ENCODE measurements at regions not wholly inside any gene's neighbourhood (a gene's known extent, or its start where the extent isn't known, plus 50 kb on each side); places are given as distances from the start of the nearest gene placed in this dataset.

DNA sequence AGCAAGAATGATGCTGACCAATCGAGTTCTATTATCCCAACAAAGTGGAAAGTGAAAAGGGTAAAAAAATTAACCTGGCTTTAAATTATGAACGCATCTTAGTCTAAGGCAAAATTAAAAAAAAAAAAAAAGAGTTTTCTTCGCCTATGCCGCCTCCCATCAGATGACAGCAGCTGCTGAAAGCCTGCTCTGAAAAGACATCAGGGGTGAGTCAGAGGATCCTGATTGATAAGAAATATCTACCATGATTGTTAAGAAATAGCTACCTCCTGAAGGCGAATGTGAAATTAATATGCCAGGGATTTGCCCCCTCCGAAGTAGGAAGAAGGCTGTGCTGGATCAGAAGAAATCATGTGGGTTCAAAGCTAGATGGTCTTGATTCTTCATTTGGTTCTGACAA is 216.8 kb upstream of the C1orf87 start:
- H3K27ac ChIP-seq (ENCODE audit: insufficient read depth in 1 of 2, low read depth in 1 of 2, low read length in 2 of 2, poor library complexity in 1 of 2, severe bottlenecking in 2 of 2): no peak overlapping the region
- peaks cover 0 to 3% (median 0%) of the 10 kb centered on the region in 5 experiments for H3K27me3 ChIP-seq (replicated peaks in 2 of 5; ENCODE audit: control insufficient read depth in 4 of 5, insufficient read depth in 5 of 5, low read length in 4 of 5)
- ChIA-PET CTCF (interaction anchor here (1.2 kb wide), 1 partner anchor 9 kb away, joined by 4 read pairs; no protein-coding TSS in a partner anchor), POLR2A (no interaction called here)
- DNase-seq: no peak
- no peaks in the 10 kb centered on the region for H3K4me1 ChIP-seq (ENCODE audit: control extremely low read depth in 1 of 4, control insufficient read depth in 4 of 4, insufficient read depth in 4 of 4, low read length in 3 of 4)
- H3K36me3 ChIP-seq (ENCODE audit: control insufficient read depth in 4 of 4, insufficient read depth in 4 of 4, low read length in 3 of 4): no peaks in the 10 kb centered on the region
- no peaks in the 10 kb centered on the region for H3K9me3 ChIP-seq (ENCODE audit: control extremely low read depth in 1 of 5, control insufficient read depth in 4 of 5, insufficient read depth in 2 of 5, low read depth in 1 of 5, low read length in 4 of 5)
- H3K4me3 ChIP-seq (ENCODE audit: control insufficient read depth in 1 of 7, extremely low read depth in 1 of 7, insufficient read depth in 4 of 7, low read depth in 2 of 7, low read length in 6 of 7): no peak overlapping the region
- WGBS (ENCODE audit: insufficient coverage): 94% methylated on average over 4 of the region's 6 CpGs

DNA sequence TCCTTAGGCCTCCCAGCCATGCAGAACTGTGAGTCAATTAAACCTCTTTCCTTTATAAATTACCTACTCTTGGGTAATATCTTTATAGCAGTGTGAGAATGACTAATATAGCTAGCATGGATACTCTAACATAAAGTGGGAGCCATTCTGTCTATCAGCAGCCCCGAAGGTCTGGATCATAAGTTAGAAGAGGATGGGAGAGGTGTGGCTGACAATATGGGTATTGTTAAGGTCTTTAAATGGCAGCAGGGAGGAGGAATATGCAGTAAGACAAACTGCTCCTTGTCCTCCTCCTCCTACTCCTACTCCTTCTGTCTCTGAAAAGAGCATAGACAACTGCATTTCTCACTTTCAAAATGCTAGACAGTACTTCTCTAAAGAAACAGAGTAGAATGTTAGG is 214.0 kb upstream of the C1orf87 start:
- Histone ChIP-seq H3K36me3 (ENCODE audit: control insufficient read depth in 4 of 4, insufficient read depth in 4 of 4, low read length in 3 of 4) (no peaks in the 10 kb centered on the region), H3K4me1 (ENCODE audit: control extremely low read depth in 1 of 4, control insufficient read depth in 4 of 4, insufficient read depth in 4 of 4, low read length in 3 of 4) (no peaks in the 10 kb centered on the region), H3K27me3 (replicated peaks in 2 of 5; ENCODE audit: control insufficient read depth in 4 of 5, insufficient read depth in 5 of 5, low read length in 4 of 5) (peaks cover 0 to under 1% (median 0%) of the 10 kb centered on the region in 5 experiments), H3K27ac (ENCODE audit: insufficient read depth in 1 of 2, low read depth in 1 of 2, low read length in 2 of 2, poor library complexity in 1 of 2, severe bottlenecking in 2 of 2) (no peak overlapping the region), H3K9me3 (ENCODE audit: control extremely low read depth in 1 of 5, control insufficient read depth in 4 of 5, insufficient read depth in 2 of 5, low read depth in 1 of 5, low read length in 4 of 5) (no peaks in the 10 kb centered on the region), H3K4me3 (ENCODE audit: control insufficient read depth in 1 of 7, extremely low read depth in 1 of 7, insufficient read depth in 4 of 7, low read depth in 2 of 7, low read length in 6 of 7) (no peak overlapping the region)
- CTCF ChIA-PET: no interaction called here
- no CpG with 5 or more reads among the region's 1 CpG for WGBS (ENCODE audit: insufficient coverage)
- DNase-seq: no peak
- POLR2A ChIA-PET: no interaction called here

DNA sequence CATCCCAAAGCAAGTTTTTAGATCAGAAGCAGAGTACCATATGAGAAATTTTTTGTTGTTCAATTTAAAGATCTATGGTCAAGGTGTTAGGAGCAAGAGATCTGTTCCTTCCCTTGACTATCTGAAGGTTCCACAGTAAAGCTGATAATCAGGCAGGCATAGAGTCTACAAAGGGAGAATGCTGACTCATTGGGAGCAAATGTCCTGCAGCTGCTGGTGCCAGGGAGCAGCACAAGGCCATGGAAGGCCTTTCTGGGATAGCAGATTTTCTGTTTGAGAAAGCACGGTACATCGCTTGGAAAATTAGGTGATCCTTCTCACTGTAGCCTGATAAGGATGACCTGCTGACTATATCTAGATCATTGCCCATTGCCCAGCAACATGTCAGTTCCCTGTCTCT is 210.1 kb upstream of the C1orf87 start:
- POLR2A ChIA-PET: no interaction called here
- Histone ChIP-seq H3K36me3 (ENCODE audit: control insufficient read depth in 4 of 4, insufficient read depth in 4 of 4, low read length in 3 of 4) (no peaks in the 10 kb centered on the region), H3K4me1 (ENCODE audit: control extremely low read depth in 1 of 4, control insufficient read depth in 4 of 4, insufficient read depth in 4 of 4, low read length in 3 of 4) (peaks cover 6 to 9% (median 8%) of the 10 kb centered on the region in 4 experiments), H3K4me3 (ENCODE audit: control insufficient read depth in 1 of 7, extremely low read depth in 1 of 7, insufficient read depth in 4 of 7, low read depth in 2 of 7, low read length in 6 of 7) (no peak overlapping the region), H3K9me3 (ENCODE audit: control extremely low read depth in 1 of 5, control insufficient read depth in 4 of 5, insufficient read depth in 2 of 5, low read depth in 1 of 5, low read length in 4 of 5) (no peaks in the 10 kb centered on the region), H3K27ac (ENCODE audit: insufficient read depth in 1 of 2, low read depth in 1 of 2, low read length in 2 of 2, poor library complexity in 1 of 2, severe bottlenecking in 2 of 2) (no peak overlapping the region), H3K27me3 (replicated peaks in 2 of 5; ENCODE audit: control insufficient read depth in 4 of 5, insufficient read depth in 5 of 5, low read length in 4 of 5) (no peaks in the 10 kb centered on the region)
- WGBS (ENCODE audit: insufficient coverage): no CpG with 5 or more reads among the region's 2 CpGs
- CTCF ChIA-PET: interaction anchor here (1.3 to 2.0 kb wide), 2 partner anchors 12 to 481 kb away, joined by 6 read pairs; no protein-coding TSS in a partner anchor
- DNase-seq: no peak

DNA sequence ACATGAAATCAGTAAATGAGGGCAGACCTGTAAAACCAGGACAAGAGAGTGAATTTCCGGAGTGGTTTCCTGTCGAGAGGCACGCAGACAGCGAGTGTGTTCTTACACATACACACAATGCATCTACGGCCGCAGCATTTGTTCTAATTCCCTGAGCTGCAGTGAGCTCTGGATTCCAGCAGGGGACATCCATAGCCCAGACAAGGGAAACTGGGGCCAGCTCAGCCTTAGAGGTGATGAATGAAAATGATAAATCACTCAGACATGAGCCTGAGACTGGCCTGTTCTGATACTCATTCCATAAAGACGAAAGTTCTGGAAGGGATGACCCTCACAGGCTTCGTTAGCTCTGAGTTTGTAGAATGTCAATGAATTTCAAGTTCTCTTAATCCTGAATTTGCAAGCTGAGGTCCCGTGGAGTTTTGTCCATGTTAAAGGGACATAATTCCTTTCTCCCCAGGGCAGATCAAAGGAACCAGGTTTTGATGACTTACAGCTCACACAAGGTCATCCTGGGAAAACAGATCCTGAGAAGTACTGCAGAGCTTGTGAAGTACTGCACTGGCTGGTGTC is 207.9 kb upstream of the C1orf87 start:
- Histone ChIP-seq H3K9me3 (ENCODE audit: control extremely low read depth in 1 of 5, control insufficient read depth in 4 of 5, insufficient read depth in 2 of 5, low read depth in 1 of 5, low read length in 4 of 5) (no peaks in the 10 kb centered on the region), H3K27ac (ENCODE audit: insufficient read depth in 1 of 2, low read depth in 1 of 2, low read length in 2 of 2, poor library complexity in 1 of 2, severe bottlenecking in 2 of 2) (no peak overlapping the region), H3K36me3 (ENCODE audit: control insufficient read depth in 4 of 4, insufficient read depth in 4 of 4, low read length in 3 of 4) (no peaks in the 10 kb centered on the region), H3K27me3 (replicated peaks in 2 of 5; ENCODE audit: control insufficient read depth in 4 of 5, insufficient read depth in 5 of 5, low read length in 4 of 5) (no peaks in the 10 kb centered on the region), H3K4me3 (ENCODE audit: control insufficient read depth in 1 of 7, extremely low read depth in 1 of 7, insufficient read depth in 4 of 7, low read depth in 2 of 7, low read length in 6 of 7) (peak overlapping the region in 1 of 7 experiments; percentile 38), H3K4me1 (ENCODE audit: control extremely low read depth in 1 of 4, control insufficient read depth in 4 of 4, insufficient read depth in 4 of 4, low read length in 3 of 4) (peaks cover 6 to 9% (median 8%) of the 10 kb centered on the region in 4 experiments)
- DNase-seq: peak; percentile 59 to 72 (median 69)
- WGBS (ENCODE audit: insufficient coverage): 43% methylated on average over 4 of the region's 9 CpGs
- ChIA-PET POLR2A (no interaction called here), CTCF (interaction anchor here (0.6 to 1.9 kb wide), 20 partner anchors 8 to 1572 kb away, joined by 3 to 19 read pairs (median 4); no protein-coding TSS in a partner anchor)

DNA sequence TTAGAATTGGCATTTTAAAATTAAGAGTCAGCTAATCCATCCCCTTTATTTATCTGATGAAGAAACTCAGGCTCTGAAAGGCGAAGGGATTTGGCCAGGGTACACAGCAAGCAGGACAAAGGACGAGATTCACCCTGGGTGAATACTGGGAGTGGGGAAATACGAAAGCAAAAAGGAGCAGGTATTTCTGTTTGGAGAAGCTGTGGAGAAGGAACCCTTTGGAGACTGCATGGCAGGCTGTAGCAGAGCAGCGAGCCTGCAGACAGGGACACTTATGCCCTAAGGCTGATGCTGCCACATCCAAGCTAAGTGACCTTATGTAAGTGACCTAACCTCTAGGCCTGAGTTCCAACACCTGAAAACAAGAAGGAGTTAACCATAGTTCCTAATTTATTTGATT is 207.2 kb upstream of the C1orf87 start:
- H3K27ac ChIP-seq (ENCODE audit: insufficient read depth in 1 of 2, low read depth in 1 of 2, low read length in 2 of 2, poor library complexity in 1 of 2, severe bottlenecking in 2 of 2): no peak overlapping the region
- CTCF ChIA-PET: interaction anchor here (0.6 to 1.9 kb wide), 16 partner anchors 8 to 1573 kb away, joined by 3 to 19 read pairs (median 3); no protein-coding TSS in a partner anchor

DNA sequence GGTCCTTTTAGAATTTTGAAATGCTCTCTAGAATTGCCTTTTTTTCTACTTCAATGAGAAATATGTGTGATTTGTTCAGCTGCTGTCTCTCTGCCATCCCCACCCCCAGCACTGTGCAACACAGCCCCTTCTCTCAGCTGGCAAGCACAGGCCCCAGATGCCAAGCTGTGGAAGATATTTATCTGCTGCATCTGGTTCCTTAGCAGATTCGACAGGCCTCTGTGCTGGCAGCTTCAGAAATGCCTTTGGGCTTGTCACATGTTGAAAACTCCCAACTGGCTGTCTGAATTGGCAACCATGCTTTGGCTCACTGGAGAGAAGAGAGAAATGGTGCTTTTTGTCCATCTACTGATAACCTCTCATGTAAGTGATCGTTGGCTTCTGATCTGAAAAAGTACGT is 206.7 kb upstream of the C1orf87 start:
- ChIA-PET POLR2A (no interaction called here), CTCF (interaction anchor here (0.9 to 1.7 kb wide), 5 partner anchors 8 to 763 kb away, joined by 3 to 19 read pairs (median 3); no protein-coding TSS in a partner anchor)
- Histone ChIP-seq H3K4me1 (ENCODE audit: control extremely low read depth in 1 of 4, control insufficient read depth in 4 of 4, insufficient read depth in 4 of 4, low read length in 3 of 4) (peaks cover 6 to 9% (median 8%) of the 10 kb centered on the region in 4 experiments), H3K9me3 (ENCODE audit: control extremely low read depth in 1 of 5, control insufficient read depth in 4 of 5, insufficient read depth in 2 of 5, low read depth in 1 of 5, low read length in 4 of 5) (no peaks in the 10 kb centered on the region), H3K27ac (ENCODE audit: insufficient read depth in 1 of 2, low read depth in 1 of 2, low read length in 2 of 2, poor library complexity in 1 of 2, severe bottlenecking in 2 of 2) (no peak overlapping the region), H3K36me3 (ENCODE audit: control insufficient read depth in 4 of 4, insufficient read depth in 4 of 4, low read length in 3 of 4) (no peaks in the 10 kb centered on the region), H3K27me3 (replicated peaks in 2 of 5; ENCODE audit: control insufficient read depth in 4 of 5, insufficient read depth in 5 of 5, low read length in 4 of 5) (no peaks in the 10 kb centered on the region), H3K4me3 (ENCODE audit: control insufficient read depth in 1 of 7, extremely low read depth in 1 of 7, insufficient read depth in 4 of 7, low read depth in 2 of 7, low read length in 6 of 7) (no peak overlapping the region)
- 42% methylated on average over 2 of the region's 3 CpGs for WGBS (ENCODE audit: insufficient coverage)
- peak in 2 of 3 donors; percentile 21 to 61 for DNase-seq

More for the DNA sequence above, 207.2 kb upstream of the C1orf87 start:
- Histone ChIP-seq H3K4me3 (ENCODE audit: control insufficient read depth in 1 of 7, extremely low read depth in 1 of 7, insufficient read depth in 4 of 7, low read depth in 2 of 7, low read length in 6 of 7) (no peak overlapping the region), H3K9me3 (ENCODE audit: control extremely low read depth in 1 of 5, control insufficient read depth in 4 of 5, insufficient read depth in 2 of 5, low read depth in 1 of 5, low read length in 4 of 5) (no peaks in the 10 kb centered on the region), H3K27me3 (replicated peaks in 2 of 5; ENCODE audit: control insufficient read depth in 4 of 5, insufficient read depth in 5 of 5, low read length in 4 of 5) (no peaks in the 10 kb centered on the region), H3K4me1 (ENCODE audit: control extremely low read depth in 1 of 4, control insufficient read depth in 4 of 4, insufficient read depth in 4 of 4, low read length in 3 of 4) (peaks cover 6 to 9% (median 8%) of the 10 kb centered on the region in 4 experiments), H3K36me3 (ENCODE audit: control insufficient read depth in 4 of 4, insufficient read depth in 4 of 4, low read length in 3 of 4) (no peaks in the 10 kb centered on the region)
- POLR2A ChIA-PET: no interaction called here
- DNase-seq: no peak
- 100% methylated on average over 4 of the region's 4 CpGs for WGBS (ENCODE audit: insufficient coverage)

DNA sequence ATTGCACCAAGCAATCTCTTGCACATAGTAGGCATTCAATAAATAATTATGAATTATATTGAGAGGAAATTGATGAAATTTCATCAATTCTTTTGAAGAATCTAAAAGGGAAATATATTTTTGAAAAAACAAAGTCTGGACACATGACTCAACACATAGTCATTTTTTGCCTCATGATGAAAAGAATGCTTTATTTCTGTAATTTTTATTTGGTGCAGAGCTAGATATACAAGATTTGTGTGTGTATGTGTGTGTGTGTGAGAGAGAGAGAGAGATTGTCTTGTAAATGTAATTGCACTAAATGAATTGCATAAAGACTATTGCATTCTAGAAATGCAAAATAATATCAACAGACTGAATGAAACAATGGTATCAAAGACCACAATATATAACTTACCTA is 206.2 kb upstream of the C1orf87 start:
- ChIA-PET POLR2A (no interaction called here), CTCF (interaction anchor here (0.6 to 0.9 kb wide), 2 partner anchors 18 to 529 kb away, joined by 3 read pairs; no protein-coding TSS in a partner anchor)
- Histone ChIP-seq H3K36me3 (ENCODE audit: control insufficient read depth in 4 of 4, insufficient read depth in 4 of 4, low read length in 3 of 4) (no peaks in the 10 kb centered on the region), H3K27ac (ENCODE audit: insufficient read depth in 1 of 2, low read depth in 1 of 2, low read length in 2 of 2, poor library complexity in 1 of 2, severe bottlenecking in 2 of 2) (no peak overlapping the region), H3K27me3 (replicated peaks in 2 of 5; ENCODE audit: control insufficient read depth in 4 of 5, insufficient read depth in 5 of 5, low read length in 4 of 5) (no peaks in the 10 kb centered on the region), H3K4me3 (ENCODE audit: control insufficient read depth in 1 of 7, extremely low read depth in 1 of 7, insufficient read depth in 4 of 7, low read depth in 2 of 7, low read length in 6 of 7) (no peak overlapping the region), H3K4me1 (ENCODE audit: control extremely low read depth in 1 of 4, control insufficient read depth in 4 of 4, insufficient read depth in 4 of 4, low read length in 3 of 4) (peaks cover 6 to 9% (median 8%) of the 10 kb centered on the region in 4 experiments), H3K9me3 (ENCODE audit: control extremely low read depth in 1 of 5, control insufficient read depth in 4 of 5, insufficient read depth in 2 of 5, low read depth in 1 of 5, low read length in 4 of 5) (no peaks in the 10 kb centered on the region)
- no peak for DNase-seq
